HG02852 (cell line): ENCODE measurements at regions not wholly inside any gene's neighbourhood (a gene's known extent, or its start where the extent isn't known, plus 50 kb on each side); places are given as distances from the start of the nearest gene placed in this dataset.

ENCODE experiments used
- ATAC-seq: cut with Tn5 transposase; IDR thresholded peaks from one replicate; pipeline ENCODE4 v1.9.1; 2021; ENCODE audit warnings: mild to moderate bottlenecking, moderate library complexity; ENCODE audit not compliant: unreplicated experiment

DNA sequence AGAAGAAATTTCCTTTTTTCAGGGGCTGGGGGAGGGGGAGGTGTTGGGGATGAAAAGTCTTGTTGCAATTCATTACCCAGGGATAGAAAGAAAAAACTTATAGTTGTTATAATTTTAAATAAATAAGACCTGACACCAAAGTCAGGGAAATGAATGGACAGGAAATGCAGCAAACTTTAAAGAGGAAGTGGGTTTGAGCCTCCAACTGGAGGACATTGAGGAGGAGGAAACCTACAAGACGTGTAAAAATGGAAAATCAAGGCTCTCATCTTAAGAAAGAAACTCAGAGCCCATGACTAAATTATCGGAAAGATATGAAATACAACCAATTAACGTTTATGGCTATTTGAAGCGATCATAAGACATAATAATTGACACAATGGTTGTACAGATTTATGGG is 54.4 kb downstream of the NIBAN1 start:
- no peak for ATAC-seq

DNA sequence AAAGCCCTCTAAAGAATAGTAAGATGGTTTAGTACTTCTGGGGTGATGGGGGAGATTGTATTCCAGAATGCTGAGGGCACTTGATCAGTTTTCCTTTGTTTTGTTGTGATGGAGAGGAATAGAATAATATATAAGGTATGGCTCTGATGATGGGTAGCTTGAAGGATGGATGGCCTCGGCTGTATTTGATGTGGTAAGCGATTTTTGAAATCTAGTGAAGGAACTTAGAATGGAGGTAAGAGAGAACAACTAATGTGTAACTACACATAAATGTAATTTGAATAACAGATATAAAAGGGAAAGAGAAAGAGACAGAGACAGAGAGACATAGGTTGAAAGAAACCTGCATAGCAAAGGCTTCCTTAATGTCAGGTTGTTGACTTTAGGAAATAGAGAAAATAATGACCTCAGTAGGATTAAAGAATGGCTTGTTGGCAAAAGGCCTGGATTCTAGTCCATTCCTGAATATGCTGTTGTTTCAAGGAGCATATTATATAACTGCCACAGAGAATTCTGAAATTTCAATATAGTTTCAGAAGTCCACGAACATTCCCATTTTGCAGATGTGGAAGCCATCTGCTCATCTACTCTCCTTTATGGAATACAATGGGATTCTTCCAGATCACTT is 58.7 kb downstream of the NIBAN1 start:
- no peak for ATAC-seq

DNA sequence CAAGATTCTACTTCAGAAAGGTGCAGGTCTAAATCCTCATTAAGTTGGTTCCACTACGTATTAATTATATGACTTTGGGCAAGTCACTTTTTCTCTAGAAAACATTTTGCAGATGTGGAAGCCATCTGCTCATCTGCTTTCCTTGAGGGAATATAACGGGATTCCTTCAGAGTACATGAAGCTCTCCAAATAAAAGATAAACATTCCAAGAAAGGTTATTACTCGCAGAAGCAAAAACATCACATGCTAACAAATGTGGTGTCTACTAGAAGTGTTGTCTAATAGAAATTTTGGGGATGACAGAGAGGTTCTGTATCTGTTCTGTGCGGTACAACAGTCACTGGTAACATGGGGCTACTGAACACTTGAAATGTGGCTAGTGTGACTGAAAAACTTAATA is 60.2 kb downstream of the NIBAN1 start:
- no peak for ATAC-seq

DNA sequence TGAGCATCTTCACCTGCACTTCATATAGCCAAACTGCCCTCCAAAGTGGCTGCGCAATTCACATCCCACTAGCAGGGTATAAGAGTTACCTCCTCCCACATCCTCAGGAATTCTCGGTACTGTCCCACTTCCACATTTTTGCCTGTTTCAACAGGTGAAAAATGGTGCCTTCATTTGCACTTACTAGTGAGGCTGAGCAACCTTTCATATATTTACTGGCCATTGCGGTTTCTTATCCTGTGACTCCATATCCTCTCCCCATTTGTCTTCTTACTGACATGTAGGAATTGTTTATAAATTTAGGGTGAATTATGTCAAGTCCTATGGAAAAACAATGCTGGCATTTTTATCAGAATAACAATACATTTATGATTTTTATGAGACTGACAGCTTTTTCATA is 61.9 kb downstream of the NIBAN1 start:
- ATAC-seq: no peak

DNA sequence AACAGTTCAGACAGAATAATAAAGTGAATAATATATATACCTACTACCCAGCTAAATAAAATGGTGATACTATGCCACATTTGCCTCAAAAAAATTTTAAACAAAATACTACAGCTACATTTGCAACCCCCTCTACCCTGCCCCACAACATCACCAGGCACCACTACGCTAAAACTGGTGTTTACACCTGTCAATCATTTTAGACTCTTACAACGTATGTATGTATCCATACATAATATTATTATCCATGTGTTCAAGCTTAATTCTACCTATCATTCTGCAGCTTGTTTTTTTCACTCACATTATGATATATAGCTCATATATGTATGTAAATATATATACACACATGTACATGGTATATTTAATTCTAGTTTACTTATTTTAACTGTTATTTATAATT is 62.5 kb downstream of the NIBAN1 start:
- ATAC-seq: no peak

DNA sequence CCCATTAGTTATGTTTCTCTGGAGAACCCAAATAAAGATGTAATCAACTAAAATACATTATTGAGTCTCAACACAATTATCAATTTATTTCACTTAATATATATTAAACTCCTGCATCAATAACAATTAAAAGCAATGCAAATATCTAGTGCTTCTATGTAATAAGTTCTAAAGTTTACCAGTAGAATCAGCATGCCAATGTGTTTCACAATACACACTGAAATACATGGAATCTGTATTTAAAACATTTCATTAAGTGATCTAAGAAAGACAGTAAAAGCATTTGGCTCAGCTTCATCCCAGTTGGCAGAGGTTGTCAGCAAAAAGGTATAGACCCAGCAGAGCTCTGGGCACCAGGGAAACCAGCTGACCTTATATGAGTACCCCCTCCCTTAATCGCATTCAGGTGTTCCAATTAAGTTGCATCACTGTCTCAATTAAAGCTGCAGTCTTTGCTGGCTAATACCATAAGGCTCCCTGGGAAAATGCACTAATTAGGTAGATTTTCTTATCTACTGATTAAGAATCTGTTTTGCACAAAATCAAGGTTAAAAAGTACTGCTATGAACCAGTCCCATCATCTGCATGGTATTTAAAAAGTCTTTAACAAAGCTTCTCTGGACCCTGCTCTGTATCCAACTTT is 63.1 kb downstream of the NIBAN1 start:
- no peak for ATAC-seq

DNA sequence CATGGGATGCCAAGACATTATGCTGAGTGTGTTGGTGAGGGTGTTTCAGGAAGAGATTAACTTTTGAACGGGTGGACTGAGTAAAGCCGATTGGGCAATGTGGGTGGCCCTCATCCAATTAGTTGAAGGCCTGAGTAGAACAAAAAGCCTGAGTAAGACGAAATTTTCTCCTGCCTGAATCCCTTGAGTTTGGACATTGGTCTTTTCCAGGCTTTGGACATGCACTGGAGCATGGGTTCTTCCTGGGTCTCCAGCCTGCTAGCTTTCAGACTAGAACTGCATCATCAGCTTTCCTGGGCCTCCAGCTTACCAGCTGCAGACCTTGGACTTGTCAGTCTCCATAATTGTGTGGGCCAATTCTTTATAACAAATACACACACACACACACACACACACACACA is 63.6 kb downstream of the NIBAN1 start:
- ATAC-seq: no peak

DNA sequence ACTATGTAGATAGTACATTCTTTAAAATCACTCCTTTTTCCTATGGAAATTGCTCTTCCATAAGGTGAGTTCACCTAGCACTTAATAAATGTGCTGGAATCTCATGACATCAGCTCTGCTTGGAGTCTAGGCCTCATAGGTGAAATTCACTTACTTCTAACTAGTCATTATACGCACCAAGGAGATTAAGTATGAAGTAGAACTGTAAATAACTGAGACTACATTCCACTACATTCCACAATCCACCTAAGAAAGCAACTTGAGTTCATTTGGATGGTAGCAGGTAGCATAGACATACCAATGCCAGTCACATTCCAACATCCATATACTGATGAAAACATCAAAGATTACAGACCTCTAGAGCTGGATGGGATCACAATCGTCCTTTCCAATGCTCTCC is 64.3 kb downstream of the NIBAN1 start:
- no peak for ATAC-seq

DNA sequence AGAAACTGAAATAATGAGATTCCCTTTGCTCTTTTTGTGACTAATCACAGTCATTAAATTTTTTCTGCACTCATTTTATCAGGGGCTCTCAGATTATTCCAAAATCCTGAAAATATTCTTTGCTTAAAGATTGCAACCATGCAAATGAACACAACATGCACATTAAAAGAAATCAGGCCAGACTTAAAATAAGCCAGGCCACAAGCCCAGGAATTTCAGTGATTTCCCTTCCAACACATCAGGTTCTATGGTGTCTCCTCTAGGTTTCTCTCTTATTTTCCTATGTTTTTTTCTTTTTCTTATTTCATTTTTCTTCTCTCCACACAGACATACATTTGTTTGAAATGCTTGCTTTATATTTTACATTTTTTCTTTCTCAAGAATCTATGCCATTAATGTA is 65.3 kb downstream of the NIBAN1 start:
- ATAC-seq: no peak

DNA sequence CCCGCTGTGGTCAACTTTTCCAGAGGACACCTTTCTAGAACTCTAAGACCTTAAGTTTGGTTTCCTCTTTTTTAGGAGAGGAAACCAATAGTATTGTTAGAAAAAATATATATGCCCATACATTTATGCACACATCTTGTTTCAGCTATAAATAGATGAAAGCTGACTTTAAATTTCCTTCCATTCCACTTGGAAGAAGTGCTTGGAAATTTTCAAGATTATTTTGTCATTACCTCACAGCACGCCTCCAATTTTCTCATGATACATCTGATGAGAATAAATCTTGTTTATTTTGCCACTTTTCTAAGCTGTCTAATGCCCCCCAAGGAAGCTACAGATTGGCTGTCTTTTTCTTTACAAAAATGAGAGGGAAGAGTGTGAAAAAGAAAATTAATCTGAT is 65.8 kb downstream of the NIBAN1 start:
- ATAC-seq: no peak

DNA sequence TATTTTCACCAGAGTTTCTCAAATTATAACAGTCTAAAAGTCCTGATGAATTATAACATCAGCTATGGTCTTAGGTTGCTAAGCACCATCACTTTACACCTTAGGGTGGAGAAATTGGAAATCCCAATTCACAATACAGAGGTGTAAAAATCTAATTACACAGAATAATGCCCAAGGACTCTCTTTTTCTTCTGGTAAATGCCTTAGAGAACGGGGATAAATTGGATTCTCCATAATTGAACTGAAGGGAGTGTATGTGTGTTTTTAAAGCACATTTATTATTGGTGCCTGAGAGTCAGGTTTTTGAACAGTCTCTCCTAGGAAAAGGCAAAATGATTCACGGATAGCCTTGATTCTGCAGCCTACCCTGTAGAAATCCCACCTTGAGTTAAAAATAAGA is 66.8 kb downstream of the NIBAN1 start:
- no peak for ATAC-seq

DNA sequence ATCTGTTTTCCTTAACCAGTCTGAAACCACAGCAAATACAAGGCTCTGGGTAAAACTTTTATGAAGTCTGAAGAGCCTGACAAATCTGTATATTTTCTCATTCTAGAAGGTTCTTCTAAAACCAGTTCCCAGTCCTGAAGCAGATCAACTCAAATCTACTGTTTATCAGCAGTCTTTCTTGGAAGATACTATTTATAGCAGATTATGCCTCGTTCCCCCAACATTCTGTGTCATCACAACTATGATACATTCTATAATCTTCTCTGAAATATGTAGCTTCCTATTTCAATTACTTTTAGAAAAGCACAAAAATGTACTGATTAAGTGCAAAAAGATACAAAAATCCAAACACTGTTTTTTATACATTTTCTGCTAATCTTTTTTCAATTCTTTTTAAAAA is 67.5 kb downstream of the NIBAN1 start:
- ATAC-seq: no peak

DNA sequence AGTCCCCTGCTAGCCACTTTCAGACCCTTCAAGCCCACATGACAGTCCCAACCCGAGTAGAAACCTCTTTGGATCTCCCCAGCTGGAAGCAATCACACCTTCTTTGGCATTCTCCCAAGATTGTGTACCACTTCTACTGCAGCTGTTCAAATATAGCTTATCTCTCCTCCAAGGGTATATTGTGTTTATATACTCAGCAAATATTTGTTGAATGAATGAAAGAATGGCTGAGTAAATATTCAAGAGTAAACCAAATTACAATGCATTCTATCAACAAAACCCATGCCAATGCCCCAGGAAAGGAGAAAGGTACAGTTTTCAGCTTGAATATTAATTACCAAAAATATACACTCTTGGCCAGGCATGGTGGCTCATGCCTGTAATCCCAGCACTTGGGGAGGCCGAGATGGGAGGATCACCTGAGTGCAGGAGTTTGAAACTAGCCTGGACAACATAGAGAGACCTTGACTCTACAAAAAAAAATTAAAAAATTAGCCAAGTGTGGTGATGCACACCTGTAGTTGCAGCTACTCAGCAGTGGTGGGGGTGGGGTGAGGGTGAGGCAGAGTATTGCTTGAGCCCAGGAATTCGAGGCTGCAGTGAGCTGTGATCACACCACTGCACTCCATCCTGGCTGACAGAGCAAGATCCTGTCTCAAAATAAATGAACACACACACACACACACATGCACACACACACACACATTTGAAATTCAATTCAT is 68.5 kb downstream of the NIBAN1 start:
- no peak for ATAC-seq

DNA sequence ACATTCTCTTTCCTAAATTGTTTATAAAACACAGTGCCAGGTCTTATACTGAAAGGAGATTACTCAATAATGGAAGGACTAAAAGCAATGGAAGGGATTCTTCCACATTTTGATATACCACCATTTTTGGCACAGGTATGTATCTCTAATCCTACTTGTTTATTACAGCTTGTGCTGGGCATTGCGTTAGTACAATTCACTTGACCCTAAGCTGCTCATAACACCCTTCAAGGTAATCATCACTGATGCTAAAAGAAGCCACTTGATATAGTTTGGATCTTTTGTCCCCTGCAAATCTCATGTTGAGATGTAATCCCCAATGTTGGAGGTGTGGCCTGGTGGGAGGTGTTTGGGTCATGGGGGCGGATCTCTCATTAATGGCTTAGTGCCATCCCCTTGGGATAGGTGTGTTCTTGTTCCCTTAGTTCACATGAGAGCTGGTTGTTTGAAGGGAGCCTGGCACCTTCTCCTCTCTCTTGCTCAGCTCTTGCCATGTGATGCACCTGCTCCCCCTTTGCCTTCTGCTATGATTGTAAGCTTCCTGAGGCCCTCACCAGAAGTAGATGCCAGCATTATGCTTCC is 71.1 kb downstream of the NIBAN1 start:
- ATAC-seq: no peak

DNA sequence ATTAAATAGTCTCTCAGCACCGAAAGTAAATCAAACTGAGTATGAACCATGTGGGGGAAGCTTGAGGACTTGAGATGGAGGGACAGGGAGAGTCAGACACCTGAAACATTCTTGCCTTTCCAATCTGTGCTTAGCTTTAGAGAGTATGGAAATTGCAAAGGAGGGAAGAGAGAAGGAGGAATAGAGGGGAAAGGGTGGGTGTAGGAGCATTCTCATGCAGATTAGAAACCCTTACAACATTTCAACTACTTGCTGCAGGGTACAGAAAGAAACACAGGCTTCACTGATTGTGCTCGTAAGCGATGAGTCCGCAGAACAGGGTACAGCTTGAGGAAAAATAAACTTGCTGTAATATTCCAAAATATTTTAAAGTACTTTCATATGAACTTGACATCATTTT is 73.8 kb downstream of the NIBAN1 start:
- ATAC-seq: no peak

DNA sequence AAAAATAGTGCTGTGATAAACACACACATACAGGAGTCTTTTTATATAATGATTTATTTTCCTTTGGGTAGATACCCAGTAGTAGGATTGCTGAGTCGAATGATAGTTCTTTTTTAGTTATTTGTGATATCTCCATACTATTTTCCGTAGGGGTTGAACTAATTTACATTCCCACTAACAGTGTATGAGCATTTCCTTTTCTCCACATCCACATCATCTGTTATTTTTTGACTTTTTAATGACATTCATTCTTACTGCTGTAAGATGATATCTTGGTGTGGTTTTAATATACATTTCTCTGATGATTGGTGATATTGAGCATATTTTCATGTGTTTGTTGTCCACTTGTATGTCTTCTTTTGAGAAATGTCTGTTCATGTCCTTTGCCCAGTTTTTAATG is 78.3 kb downstream of the NIBAN1 start:
- ATAC-seq: no peak

DNA sequence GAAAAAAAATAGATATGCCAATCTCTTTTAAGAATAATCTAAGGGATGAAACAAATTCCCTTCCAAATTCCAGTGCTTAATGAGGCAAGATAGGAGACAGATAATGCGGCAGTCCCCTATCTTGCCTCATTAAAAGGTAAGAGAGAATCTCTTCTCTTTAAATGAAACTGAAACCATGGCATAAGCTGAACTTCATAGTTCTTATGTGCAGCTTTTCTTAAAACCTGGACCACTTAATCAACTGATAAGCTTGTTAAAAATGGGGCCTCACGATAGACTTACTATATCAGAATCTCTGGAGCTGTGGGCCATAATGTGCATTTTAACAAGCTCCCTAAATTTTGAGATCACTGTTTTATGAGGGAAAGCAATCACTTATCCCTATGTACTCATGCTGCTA is 79.2 kb downstream of the NIBAN1 start:
- ATAC-seq: no peak

DNA sequence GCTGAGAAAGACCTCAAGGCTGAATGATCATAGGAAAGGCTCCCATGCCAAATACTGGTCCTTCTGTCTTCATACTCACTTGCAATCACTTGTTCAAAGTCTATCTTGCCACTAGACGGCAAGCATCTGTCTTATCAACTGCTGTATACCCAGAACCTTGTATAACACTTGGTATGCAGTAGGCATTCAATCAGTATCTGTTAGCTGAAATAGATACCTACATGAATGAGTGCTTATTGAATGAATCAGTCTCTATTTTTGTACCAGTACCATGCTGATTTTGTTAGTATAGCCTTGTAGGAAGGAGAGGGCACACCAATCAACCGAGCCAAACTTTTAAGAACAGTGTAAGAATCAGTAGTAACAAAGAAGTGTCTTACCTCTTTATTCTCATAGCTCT is 80.6 kb downstream of the NIBAN1 start:
- ATAC-seq: no peak

DNA sequence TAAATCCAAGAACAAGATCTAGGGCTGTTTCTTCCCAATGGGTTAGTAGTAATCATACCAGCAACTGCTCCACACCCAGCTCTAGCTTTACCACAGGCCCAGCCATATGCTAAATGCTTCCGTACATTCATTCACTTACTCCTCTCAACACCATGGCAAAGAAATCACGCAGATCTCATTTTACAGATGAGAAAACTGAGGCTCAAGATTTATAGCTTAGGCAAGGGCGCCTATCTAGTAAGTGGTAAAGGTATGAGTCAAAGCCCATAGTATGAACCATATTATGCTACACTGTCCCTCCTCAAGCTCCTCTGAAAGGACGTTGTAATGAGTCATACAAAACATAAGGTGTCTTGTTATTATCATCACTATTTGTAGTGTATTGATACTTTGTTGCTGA is 82.2 kb downstream of the NIBAN1 start:
- ATAC-seq: peak; percentile 94

DNA sequence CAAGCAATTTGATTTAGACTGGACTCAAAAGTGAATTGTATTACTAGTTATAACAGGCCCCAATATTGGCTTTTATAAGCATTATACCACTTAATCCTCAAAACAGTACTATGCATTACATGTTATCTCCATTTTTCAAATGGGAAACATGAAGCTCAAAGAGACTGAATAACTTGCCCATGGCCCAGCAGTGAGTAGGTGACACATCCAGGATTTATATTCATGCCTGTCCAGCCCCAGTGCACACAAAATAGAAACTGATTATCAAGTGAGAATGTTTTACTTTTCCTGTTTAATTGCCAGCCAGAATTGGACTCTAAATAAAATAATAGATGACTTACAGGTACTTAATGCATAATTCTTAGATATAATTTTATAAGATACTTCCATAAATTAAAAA is 82.9 kb downstream of the NIBAN1 start:
- ATAC-seq: no peak

DNA sequence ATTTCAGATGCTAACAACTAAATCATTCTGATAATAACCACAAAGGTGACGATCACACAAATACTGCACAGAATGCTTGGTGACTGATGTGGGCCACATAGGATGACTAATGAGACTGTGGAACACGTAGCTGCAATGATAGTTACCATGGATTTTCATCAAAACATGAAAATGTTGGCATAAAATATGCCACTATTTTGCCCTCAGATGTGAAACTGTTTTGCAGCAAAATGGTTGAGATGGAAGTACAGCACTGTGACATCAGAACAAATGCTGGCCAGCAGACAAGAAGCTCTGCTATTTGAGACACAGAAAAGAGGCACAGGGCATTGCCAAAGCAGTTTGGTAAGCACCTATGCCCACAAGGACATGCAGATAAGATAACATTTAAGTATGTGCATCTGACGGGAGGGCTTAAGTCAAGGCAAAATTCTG is 83.8 kb downstream of the NIBAN1 start:
- ATAC-seq: no peak

DNA sequence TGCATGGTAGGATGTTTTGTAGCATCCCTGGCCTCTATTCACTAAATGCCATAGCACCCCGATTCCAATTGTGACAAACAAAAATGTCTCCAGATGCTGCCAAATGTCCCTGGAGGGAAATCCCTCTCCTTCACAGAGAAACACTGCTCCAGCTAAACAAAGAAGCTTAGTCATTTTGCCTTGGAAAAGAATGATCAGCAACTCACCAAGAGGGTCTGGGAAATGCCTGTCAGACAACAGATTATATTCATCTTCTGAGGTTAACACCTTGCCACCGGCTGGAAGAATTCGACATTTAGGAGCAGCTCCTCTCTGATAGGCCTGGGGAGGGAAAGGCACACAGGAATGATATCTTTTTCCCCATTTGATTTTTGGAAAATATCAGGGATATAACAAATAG is 84.4 kb downstream of the NIBAN1 start:
- ATAC-seq: no peak
